Chondrocyte (in vitro differentiated cells): ENCODE measurements at regions not wholly inside any gene's neighbourhood (a gene's known extent, or its start where the extent isn't known, plus 50 kb on each side); places are given as distances from the start of the nearest gene placed in this dataset.

Experiments
- DNase-seq: peaks from one replicate; pipeline ENCODE4 v3.0.0; 2021; ENCODE audit warnings: mixed read lengths, low spot score
- H3K27ac Mint-ChIP-seq: one replicate; pipeline ENCODE4 v1.8.0; 2021; ENCODE audit warnings: mild to moderate bottlenecking, moderate library complexity, mixed read lengths; ENCODE audit not compliant: unreplicated experiment
- H3K27me3 Mint-ChIP-seq: 2 replicates; pipeline ENCODE4 v1.8.0; 2021; ENCODE audit warnings: low read depth, mixed read lengths
- H3K36me3 Mint-ChIP-seq: 2 replicates; pipeline ENCODE4 v1.8.0; 2021; ENCODE audit warnings: low read depth, mixed read lengths
- H3K4me1 Mint-ChIP-seq: 2 replicates; pipeline ENCODE4 v1.8.0; 2021; ENCODE audit warnings: low read depth, mild to moderate bottlenecking, mixed read lengths
- H3K4me3 Mint-ChIP-seq: one replicate; pipeline ENCODE4 v1.8.0; 2021; ENCODE audit warnings: mild to moderate bottlenecking, moderate library complexity, mixed read lengths; ENCODE audit not compliant: unreplicated experiment
- H3K9me3 Mint-ChIP-seq: 2 replicates; pipeline ENCODE4 v1.8.0; 2021; ENCODE audit warnings: low read depth, mixed read lengths
- TF ChIP-seq, protein P1 (sequence below): fragments of 200-600 bp; sonication (generic); IDR thresholded peaks from 2 replicates; pipeline ENCODE4 v1.5.0; 2021; ENCODE audit warnings: antibody characterized with exemption, mild to moderate bottlenecking, moderate library complexity

DNA sequence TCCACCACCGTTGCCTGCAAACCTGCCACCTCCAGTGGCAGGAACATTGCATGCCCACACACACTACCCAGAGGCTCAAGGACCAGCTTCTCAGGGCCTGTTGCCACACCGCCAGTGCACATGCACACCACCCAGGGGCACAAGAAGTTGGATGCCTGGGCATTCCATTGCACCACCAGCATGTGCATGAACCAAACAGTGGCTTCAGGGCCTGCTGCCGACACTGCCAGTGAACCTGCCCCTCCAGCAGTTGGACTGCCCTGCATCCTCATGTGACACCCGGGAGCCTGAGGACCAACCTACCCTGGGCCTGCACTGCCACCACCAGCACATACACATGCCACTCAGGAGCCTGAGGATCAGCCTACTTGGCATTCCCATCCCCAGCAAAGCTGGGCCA is 303.7 kb downstream of the KCNJ2 start:
- TF ChIP-seq, protein P1, sequence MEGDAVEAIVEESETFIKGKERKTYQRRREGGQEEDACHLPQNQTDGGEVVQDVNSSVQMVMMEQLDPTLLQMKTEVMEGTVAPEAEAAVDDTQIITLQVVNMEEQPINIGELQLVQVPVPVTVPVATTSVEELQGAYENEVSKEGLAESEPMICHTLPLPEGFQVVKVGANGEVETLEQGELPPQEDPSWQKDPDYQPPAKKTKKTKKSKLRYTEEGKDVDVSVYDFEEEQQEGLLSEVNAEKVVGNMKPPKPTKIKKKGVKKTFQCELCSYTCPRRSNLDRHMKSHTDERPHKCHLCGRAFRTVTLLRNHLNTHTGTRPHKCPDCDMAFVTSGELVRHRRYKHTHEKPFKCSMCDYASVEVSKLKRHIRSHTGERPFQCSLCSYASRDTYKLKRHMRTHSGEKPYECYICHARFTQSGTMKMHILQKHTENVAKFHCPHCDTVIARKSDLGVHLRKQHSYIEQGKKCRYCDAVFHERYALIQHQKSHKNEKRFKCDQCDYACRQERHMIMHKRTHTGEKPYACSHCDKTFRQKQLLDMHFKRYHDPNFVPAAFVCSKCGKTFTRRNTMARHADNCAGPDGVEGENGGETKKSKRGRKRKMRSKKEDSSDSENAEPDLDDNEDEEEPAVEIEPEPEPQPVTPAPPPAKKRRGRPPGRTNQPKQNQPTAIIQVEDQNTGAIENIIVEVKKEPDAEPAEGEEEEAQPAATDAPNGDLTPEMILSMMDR, result no peak
- Mint-ChIP-seq H3K36me3 (no peaks in the 10 kb centered on the region), H3K4me3 (no peak overlapping the region), H3K9me3 (peaks cover 5% of the 10 kb centered on the region), H3K4me1 (no peaks in the 10 kb centered on the region), H3K27ac (no peak overlapping the region), H3K27me3 (no peaks in the 10 kb centered on the region)
- peak; percentile 72 for DNase-seq

DNA sequence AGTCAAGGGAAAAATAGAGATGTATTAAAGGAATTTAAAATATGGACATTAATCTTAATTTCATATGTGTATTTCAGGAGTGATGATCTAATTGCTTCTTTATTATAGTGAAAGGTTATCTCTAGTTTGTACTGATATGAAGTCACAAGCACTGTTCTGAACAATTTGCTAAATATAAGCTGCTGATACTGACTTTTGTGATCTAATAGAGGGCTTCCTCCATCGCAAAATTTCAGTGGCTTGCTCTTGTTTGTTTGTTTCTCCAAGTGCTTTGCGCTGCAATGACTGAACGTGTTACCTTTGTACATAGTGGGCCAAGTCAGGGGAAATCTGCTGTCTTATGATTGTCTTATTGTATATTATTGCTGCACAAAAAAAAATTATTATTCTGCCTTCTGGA is 307.0 kb downstream of the KCNJ2 start:
- TF ChIP-seq, protein P1, result no peak
- Mint-ChIP-seq H3K36me3 (no peaks in the 10 kb centered on the region), H3K9me3 (peaks cover 5% of the 10 kb centered on the region), H3K4me3 (no peak overlapping the region), H3K27me3 (no peaks in the 10 kb centered on the region), H3K4me1 (no peaks in the 10 kb centered on the region), H3K27ac (no peak overlapping the region)
- no peak for DNase-seq

DNA sequence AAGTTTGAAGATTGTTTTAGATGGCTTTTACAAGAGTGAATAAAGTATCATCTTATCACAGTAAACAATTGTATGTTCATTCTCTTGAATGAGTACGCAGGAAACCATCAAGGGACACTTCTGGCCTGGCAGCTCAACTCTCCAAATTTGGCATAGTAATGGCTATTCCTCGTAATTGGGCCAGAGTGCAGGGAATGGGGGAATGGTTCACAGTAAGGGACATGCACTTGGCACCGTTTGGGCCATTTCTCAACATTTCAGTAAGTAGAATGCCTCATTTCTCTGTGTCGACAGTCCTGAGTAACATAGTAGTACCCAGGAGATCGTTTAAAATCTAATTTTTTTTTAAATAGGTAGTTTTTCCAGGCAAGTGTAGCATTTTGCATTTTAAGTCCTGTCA is 309.6 kb downstream of the KCNJ2 start:
- Mint-ChIP-seq H3K27ac (no peak overlapping the region), H3K36me3 (no peaks in the 10 kb centered on the region), H3K27me3 (no peaks in the 10 kb centered on the region), H3K4me1 (no peaks in the 10 kb centered on the region), H3K9me3 (peaks cover 5% of the 10 kb centered on the region), H3K4me3 (no peak overlapping the region)
- DNase-seq, result no peak
- TF ChIP-seq, protein P1, result no peak

DNA sequence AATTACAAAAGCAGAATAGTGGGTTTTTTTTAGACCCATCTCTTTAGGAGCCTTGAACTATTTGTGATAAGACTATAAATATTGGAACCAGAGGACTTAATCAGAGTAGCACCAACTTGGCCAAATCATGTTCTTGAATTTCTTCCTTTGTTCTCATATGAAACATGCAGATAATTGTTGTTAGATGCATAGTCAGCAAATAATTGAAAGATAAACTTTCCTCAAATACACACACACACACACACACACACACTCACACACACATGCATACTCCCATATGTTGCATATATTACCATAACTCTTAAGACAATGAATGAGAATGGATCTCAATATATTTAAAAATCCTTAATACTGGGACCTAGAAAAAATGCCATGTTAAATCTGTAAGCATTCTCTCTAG is 310.4 kb downstream of the KCNJ2 start:
- Mint-ChIP-seq H3K9me3 (no peaks in the 10 kb centered on the region), H3K36me3 (no peaks in the 10 kb centered on the region), H3K4me1 (no peaks in the 10 kb centered on the region), H3K4me3 (no peak overlapping the region), H3K27me3 (no peaks in the 10 kb centered on the region), H3K27ac (no peak overlapping the region)
- TF ChIP-seq, protein P1, result no peak
- DNase-seq, result no peak

DNA sequence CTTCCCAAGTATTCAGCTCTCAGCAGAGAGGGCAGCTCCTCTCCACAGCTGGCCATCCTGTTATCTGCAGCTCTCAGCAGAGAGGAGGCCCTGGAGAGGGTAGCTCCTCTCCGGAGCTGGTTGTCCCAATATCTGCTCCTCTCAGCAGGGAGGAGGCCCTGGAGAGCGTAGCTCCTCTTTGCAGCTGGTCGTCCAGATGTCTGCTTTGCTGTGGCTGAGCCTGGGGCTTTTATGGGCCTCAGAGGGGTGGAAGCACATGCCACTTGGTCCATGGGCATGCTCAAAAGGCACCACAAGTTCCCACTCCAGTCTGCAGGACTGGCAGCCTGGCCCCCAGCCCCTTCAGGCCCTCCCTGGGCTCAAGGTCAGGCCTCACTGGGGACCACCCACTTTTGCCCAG is 314.3 kb downstream of the KCNJ2 start:
- Mint-ChIP-seq H3K9me3 (no peaks in the 10 kb centered on the region), H3K4me1 (no peaks in the 10 kb centered on the region), H3K4me3 (no peak overlapping the region), H3K27ac (no peak overlapping the region), H3K27me3 (no peaks in the 10 kb centered on the region), H3K36me3 (no peaks in the 10 kb centered on the region)
- TF ChIP-seq, protein P1, result no peak
- no peak for DNase-seq
